Endothelial cell of umbilical vein (primary cell): ENCODE measurements at regions not wholly inside any gene's neighbourhood (a gene's known extent, or its start where the extent isn't known, plus 50 kb on each side); places are given as distances from the start of the nearest gene placed in this dataset.

Experiments
- BruUV-seq: library from RNA; stranded (reverse); fragments of 400-500 nt; replicated peaks from 2 replicates; lab custom pipeline; 2021; lab: Mats Ljungman, UMichigan
- CTCF ChIA-PET: fragments of 300-600, 350-600 bp; sonication (Branson Sonifier 250); formaldehyde crosslinking; loops from one replicate; lab custom pipeline; 2021; ENCODE audit warnings: antibody characterized with exemption, inconsistent platforms; lab: Charles Lee
- POLR2A ChIA-PET: fragments of 300-600, 350-600 bp; sonication (Branson Sonifier 250); formaldehyde crosslinking; loops from one replicate; lab custom pipeline; 2021; ENCODE audit warnings: antibody characterized with exemption, inconsistent platforms; lab: Charles Lee
- DNase-seq: peaks from one replicate; pipeline ENCODE4 v3.0.0-alpha.2; 2011; ENCODE audit warnings: low read depth, low spot score
- FAIRE-seq: peaks from 2 replicates; lab custom pipeline; 2011; peaks lifted over from hg19 to GRCh38; lab: Jason Lieb, UNC
- H2AFZ ChIP-seq: 2 replicates; pipeline ENCODE4 v1.6.0; 2012; ENCODE audit warnings: low read depth, low read length, control low read depth, inconsistent platforms
- H3K27ac ChIP-seq: 2 replicates; pipeline ENCODE4 v1.5.1; 2011; ENCODE audit warnings: low read depth, mild to moderate bottlenecking, control low read depth, low read length, moderate library complexity; ENCODE audit not compliant: insufficient read depth
- H3K27me3 ChIP-seq, 2 experiments: 2 replicates each; pipeline versions ENCODE4 v1.6.0 to v1.6.1; 2011; ENCODE audit warnings: low read length in 2 of 2, mixed read lengths in 1 of 2; ENCODE audit not compliant: control insufficient read depth in 2 of 2, insufficient read depth in 2 of 2
- H3K36me3 ChIP-seq, 2 experiments: 2 replicates in 1 of 2; 3 replicates in 1 of 2; pipeline ENCODE4 v1.5.1; 2011; ENCODE audit warnings: low read length in 2 of 2, mild to moderate bottlenecking in 1 of 2, moderate library complexity in 1 of 2; ENCODE audit not compliant: control insufficient read depth in 2 of 2, insufficient read depth in 2 of 2; ENCODE audit errors: extremely low read depth in 1 of 2
- H3K4me1 ChIP-seq: 3 replicates; pipeline ENCODE4 v1.5.1; 2011; ENCODE audit warnings: mild to moderate bottlenecking, low read length; ENCODE audit not compliant: control insufficient read depth, insufficient read depth; ENCODE audit errors: extremely low read depth
- H3K4me2 ChIP-seq: 2 replicates; pipeline ENCODE4 v1.6.1; 2011; ENCODE audit warnings: low read length, control low read depth, mixed read lengths; ENCODE audit not compliant: insufficient read depth
- H3K4me3 ChIP-seq, 3 experiments: fragments of 200-600 bp in 1 of 3; sonication (generic), shearing (Covaris generic) in 1 of 3; replicated peaks in 1 of 3; 2 replicates each; pipeline ENCODE4 v1.5.1; 2011 to 2016; ENCODE audit warnings: control low read depth in 3 of 3, low read length in 3 of 3, mild to moderate bottlenecking in 2 of 3, inconsistent platforms in 1 of 3, low read depth in 1 of 3, moderate library complexity in 1 of 3; ENCODE audit not compliant: insufficient read depth in 1 of 3
- H3K79me2 ChIP-seq: 2 replicates; pipeline ENCODE4 v1.6.0; 2012; ENCODE audit warnings: low read length, inconsistent platforms; ENCODE audit not compliant: control insufficient read depth, insufficient read depth
- H3K9ac ChIP-seq: replicated peaks from 2 replicates; pipeline ENCODE3; 2011; ENCODE audit warnings: low read length, control low read depth; ENCODE audit not compliant: insufficient read depth; ENCODE audit errors: extremely low read depth
- H3K9me1 ChIP-seq: replicated peaks from 3 replicates; pipeline ENCODE4 v1.6.0; 2011; ENCODE audit warnings: mild to moderate bottlenecking, low read length; ENCODE audit not compliant: control insufficient read depth, insufficient read depth; ENCODE audit errors: extremely low read depth
- H3K9me3 ChIP-seq: replicated peaks from 2 replicates; pipeline ENCODE4 v1.5.1; 2012; ENCODE audit warnings: low read length, inconsistent platforms; ENCODE audit not compliant: control insufficient read depth, insufficient read depth
- H4K20me1 ChIP-seq: replicated peaks from 2 replicates; pipeline ENCODE3; 2011; ENCODE audit warnings: mild to moderate bottlenecking, low read length; ENCODE audit not compliant: control insufficient read depth, insufficient read depth; ENCODE audit errors: extremely low read depth
- EZH2 ChIP-seq: IDR thresholded peaks from 2 replicates; pipeline ENCODE4 v1.6.1; 2012; ENCODE audit warnings: borderline replicate concordance, low read depth, mild to moderate bottlenecking, moderate library complexity, low read length, inconsistent platforms; ENCODE audit not compliant: severe bottlenecking
- FOS ChIP-seq: IDR thresholded peaks from 2 replicates; pipeline ENCODE4 v1.6.1; 2011; ENCODE audit warnings: mild to moderate bottlenecking, low read length, moderate library complexity, borderline replicate concordance; ENCODE audit not compliant: insufficient read depth
- GATA2 ChIP-seq: IDR thresholded peaks from 2 replicates; pipeline ENCODE4 v1.7.0; 2011; ENCODE audit warnings: low read depth, mild to moderate bottlenecking, moderate library complexity, mixed read lengths, low read length; ENCODE audit not compliant: insufficient read length, insufficient read depth
- JUN ChIP-seq: IDR thresholded peaks from 2 replicates; pipeline ENCODE4 v1.6.1; 2011; ENCODE audit warnings: borderline replicate concordance, low read depth; ENCODE audit not compliant: insufficient read length, insufficient read depth
- MYC ChIP-seq: IDR thresholded peaks from one replicate; pipeline ENCODE4 v1.6.1; 2011; ENCODE audit warnings: mild to moderate bottlenecking, low read depth, low read length
- POLR2A ChIP-seq: IDR thresholded peaks from 2 replicates; pipeline ENCODE4 v1.6.1; 2012; ENCODE audit warnings: low read depth, mild to moderate bottlenecking, control low read depth, low read length
- POLR2AphosphoS5 ChIP-seq: IDR thresholded peaks from 2 replicates; pipeline ENCODE4 v1.6.1; 2012; ENCODE audit warnings: low read depth, mild to moderate bottlenecking, control low read depth, low read length, moderate library complexity; ENCODE audit not compliant: insufficient read depth
- dilution Hi-C: fragments of 300-500 bp; cut with MboI; formaldehyde crosslinking; loops from one replicate; pipeline ENCODE4 v1.15.0; 2019; ENCODE audit warnings: low sequenced_read_pairs; ENCODE audit not compliant: extremely low pct_ligation_motif_present
- intact Hi-C: fragments of 100-400 bp; cut with micrococcal nuclease; formaldehyde crosslinking; loops from one replicate; pipeline ENCODE4 v1.10.0; 2022
- TF ChIP-seq, protein P1 (sequence below), 2 donors: IDR thresholded peaks; 1 replicate in 1 of 2; 2 replicates in 1 of 2; pipeline ENCODE4 v1.5.1; 2011; ENCODE audit warnings: low read length in 2 of 2, mild to moderate bottlenecking in 2 of 2, moderate library complexity in 2 of 2, control low read depth in 1 of 2, inconsistent platforms in 1 of 2, low read depth in 1 of 2; ENCODE audit not compliant: insufficient read depth in 1 of 2; ENCODE audit errors: extremely low read depth in 1 of 2
- TF ChIP-seq, protein P2 (sequence below): IDR thresholded peaks from 2 replicates; pipeline ENCODE4 v1.6.1; 2011; ENCODE audit not compliant: insufficient read depth, insufficient read length

DNA sequence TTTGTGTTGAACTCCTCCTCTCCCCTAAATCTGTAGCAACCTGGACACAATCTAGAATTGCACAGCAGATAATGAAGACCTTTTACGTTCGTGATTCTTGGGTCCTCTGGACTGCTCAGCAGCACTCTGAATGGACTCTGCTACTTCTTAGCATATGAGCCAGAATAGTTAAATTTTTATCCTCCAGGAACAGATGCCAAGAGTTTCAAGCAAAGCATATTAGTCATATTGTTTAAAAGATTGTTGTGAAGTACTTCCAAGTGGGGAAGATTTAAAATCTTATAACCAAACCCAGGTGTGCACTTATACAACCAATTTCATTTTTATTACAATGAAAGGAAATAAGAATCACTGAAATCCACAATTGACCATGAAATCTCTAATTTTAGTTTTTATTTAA, 118.9 kb upstream of the EXOC2 start:
- Histone ChIP-seq H3K4me3 (no peak overlapping the region), H3K9me3 (no peaks in the 10 kb centered on the region), H3K79me2 (no peaks in the 10 kb centered on the region), H3K9ac (no peak overlapping the region), H3K4me2 (no peak overlapping the region), H3K27me3 (no peaks in the 10 kb centered on the region), H3K9me1 (no peaks in the 10 kb centered on the region), H2AFZ (no peak overlapping the region), H4K20me1 (no peaks in the 10 kb centered on the region), H3K4me1 (no peaks in the 10 kb centered on the region), H3K27ac (no peak overlapping the region), H3K36me3 (no peaks in the 10 kb centered on the region)
- CTCF ChIA-PET, result no interaction called here
- DNase-seq (no peak), FAIRE-seq (no peak)
- intact Hi-C loops, result no loop called here
- dilution Hi-C loops, result no loop called here
- TF ChIP-seq, protein P1, sequence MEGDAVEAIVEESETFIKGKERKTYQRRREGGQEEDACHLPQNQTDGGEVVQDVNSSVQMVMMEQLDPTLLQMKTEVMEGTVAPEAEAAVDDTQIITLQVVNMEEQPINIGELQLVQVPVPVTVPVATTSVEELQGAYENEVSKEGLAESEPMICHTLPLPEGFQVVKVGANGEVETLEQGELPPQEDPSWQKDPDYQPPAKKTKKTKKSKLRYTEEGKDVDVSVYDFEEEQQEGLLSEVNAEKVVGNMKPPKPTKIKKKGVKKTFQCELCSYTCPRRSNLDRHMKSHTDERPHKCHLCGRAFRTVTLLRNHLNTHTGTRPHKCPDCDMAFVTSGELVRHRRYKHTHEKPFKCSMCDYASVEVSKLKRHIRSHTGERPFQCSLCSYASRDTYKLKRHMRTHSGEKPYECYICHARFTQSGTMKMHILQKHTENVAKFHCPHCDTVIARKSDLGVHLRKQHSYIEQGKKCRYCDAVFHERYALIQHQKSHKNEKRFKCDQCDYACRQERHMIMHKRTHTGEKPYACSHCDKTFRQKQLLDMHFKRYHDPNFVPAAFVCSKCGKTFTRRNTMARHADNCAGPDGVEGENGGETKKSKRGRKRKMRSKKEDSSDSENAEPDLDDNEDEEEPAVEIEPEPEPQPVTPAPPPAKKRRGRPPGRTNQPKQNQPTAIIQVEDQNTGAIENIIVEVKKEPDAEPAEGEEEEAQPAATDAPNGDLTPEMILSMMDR (IDR thresholded peaks at IDR 0.05; ENCODE audit: extremely low read depth in 1 of 2, insufficient read depth in 1 of 2, low read depth in 1 of 2, low read length in 2 of 2), result no peak
- no peak for TF ChIP-seq GATA2
- no peak for TF ChIP-seq EZH2
- no peak for TF ChIP-seq MYC
- no peak for TF ChIP-seq JUN
- TF ChIP-seq POLR2A, result no peak
- TF ChIP-seq, protein P2, sequence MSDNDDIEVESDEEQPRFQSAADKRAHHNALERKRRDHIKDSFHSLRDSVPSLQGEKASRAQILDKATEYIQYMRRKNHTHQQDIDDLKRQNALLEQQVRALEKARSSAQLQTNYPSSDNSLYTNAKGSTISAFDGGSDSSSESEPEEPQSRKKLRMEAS, result no peak
- no peak for TF ChIP-seq POLR2AphosphoS5
- no peak for TF ChIP-seq FOS
- no TSS peak for BruUV-seq
- POLR2A ChIA-PET, result no interaction called here
